Activated effector memory CD4-positive, alpha-beta T cell treated with anti-CD3 and anti-CD28 coated beads, Interleukin-2, amount 50 U/mL, for 16 hours (primary cell): ENCODE measurements at regions not wholly inside any gene's neighbourhood (a gene's known extent, or its start where the extent isn't known, plus 50 kb on each side); places are given as distances from the start of the nearest gene placed in this dataset.

Experiments
- DNase-seq: peaks from one replicate; pipeline ENCODE4 v3.0.0-alpha.2; 2020

GRCh38 chr2:176687944-176688343 lies 418.7 kb downstream of the MTX2 start:
- DNase-seq: no peak

DNA sequence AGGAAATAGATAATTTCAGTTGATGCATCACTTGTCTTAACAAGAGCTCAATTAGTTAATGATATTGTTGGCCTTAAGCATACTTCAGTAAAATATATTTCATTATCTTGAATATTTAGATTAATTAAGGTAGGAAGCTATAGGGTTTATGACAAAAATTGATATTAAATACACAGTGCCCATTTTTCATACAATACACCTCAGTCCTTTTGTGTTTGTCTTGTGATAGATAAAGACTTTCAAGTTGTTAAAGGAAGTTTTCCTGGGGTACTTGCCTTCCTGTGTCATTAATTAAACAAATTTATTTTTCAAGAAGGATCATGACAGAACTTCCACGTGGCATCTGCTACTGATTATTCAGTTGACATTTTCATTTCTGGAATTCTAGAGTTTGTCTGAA lies 420.5 kb downstream of the MTX2 start:
- no peak for DNase-seq

- DNase-seq: no peak
Measured at GRCh38 chr2:176691471-176691870, 422.2 kb downstream of the MTX2 start.

DNA sequence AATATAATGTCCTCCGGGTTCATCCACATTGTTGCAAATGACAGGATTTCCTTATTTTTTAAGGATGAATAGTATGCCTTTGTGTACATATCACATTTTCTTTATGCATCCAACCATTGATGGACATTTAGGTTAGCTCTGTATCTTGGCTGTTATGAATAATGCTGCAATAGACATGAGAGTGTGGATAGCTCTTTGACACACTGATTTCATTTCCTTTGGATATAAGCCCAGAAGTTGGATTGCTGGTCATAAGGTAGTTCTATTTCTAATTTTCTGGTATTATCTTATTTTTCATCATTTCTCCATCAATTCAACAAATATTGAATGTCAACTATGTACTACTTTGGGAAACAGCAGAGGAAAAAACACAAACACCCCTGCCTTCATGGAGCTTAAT lies 423.3 kb downstream of the MTX2 start:
- no peak for DNase-seq

- no peak for DNase-seq
Measured at GRCh38 chr2:176699098-176699497, 429.9 kb downstream of the MTX2 start.

GRCh38 chr2:176699644-176700043 lies 430.4 kb downstream of the MTX2 start:
- DNase-seq: no peak

- no peak for DNase-seq
Measured at GRCh38 chr2:176702131-176702530, 432.9 kb downstream of the MTX2 start.

- no peak for DNase-seq
Measured at GRCh38 chr2:176704282-176704858, 435.1 kb downstream of the MTX2 start.

DNA sequence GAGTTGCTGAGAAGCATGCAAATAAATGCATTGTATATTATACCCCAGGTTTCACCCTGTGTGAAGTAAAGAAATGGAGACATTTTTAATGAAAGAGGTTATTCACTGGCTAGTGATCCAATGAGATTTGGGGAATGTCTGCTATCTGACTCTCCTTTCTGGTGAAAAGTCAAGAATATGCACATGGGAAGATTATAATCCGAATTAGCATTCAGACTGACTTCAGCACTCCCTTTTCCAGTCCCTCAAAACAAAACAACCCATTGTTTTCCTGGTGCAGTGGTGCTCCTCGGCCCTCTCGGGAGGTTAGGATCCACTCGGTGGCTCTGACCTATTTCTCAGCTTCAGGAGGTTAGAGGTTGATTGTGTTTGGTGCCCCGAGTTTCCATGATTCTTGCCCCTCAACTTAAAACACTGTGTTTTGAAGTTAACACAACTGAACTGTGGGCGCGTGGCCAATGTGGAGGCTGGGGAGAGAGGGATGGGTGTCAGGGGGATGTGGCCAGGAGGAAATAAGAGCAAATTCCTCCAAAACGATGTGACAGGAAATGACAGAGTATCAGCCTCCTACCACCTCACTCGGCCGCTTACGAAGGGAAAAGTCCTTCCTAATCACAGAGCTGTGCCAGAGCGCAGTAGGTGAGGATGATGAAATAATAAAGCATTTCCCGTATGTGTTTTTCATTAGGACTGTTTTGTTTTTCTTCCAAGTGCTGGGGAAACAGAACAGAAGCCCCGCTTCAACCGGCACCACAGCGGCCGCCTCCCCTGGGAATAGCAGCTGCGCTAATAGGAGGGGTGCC lies 440.1 kb downstream of the MTX2 start:
- no peak for DNase-seq

- DNase-seq: no peak
Measured at GRCh38 chr2:176709991-176710390, 440.7 kb downstream of the MTX2 start.

GRCh38 chr2:176710657-176711186 lies 441.5 kb downstream of the MTX2 start:
- no peak for DNase-seq

- no peak for DNase-seq
Measured at GRCh38 chr2:176725873-176726645, 456.8 kb downstream of the MTX2 start.

GRCh38 chr2:176727696-176728095 lies 458.5 kb downstream of the MTX2 start:
- DNase-seq: no peak

DNA sequence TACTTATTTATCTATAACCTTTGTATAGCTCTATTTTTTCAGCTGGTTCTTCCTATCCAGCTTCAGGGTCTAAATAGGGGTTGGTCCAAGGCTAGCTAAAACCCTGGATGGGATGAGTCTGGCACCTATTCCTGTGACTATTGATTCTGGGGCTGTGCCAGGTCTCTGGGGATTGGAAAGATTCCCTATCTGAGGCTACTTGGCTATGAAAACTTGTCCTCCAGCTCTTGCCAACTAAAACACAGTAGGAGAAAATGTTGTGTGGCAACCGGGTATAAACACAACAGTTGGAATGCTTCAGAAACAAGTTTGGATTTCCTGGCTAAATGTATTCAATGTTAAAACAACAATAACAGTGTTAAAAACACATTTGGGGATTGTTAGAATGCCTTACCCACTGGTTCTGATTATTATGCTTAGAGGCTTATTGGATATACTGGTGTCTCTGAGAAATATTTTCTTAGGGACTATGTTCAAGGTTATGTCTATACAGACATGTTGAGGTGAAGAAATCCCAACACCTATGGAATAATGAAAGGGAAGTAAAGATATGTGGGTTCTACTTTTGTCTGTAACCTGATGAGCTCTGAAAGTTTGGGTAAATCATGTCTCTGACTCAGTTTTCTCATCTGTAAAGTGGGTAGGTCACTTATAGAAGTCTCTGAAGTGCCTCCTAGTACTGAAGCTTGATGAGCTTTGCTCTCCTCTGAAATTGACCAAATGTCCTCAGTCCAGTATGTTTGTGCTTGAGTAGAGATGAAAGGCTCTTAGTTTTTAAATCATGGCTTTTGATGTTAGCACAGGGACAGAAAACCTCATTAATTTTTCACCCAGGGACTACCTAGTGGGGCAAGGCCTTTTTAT lies 460.7 kb downstream of the MTX2 start:
- no peak for DNase-seq

- DNase-seq: no peak
Measured at GRCh38 chr2:176732780-176733179, 463.5 kb downstream of the MTX2 start.

DNA sequence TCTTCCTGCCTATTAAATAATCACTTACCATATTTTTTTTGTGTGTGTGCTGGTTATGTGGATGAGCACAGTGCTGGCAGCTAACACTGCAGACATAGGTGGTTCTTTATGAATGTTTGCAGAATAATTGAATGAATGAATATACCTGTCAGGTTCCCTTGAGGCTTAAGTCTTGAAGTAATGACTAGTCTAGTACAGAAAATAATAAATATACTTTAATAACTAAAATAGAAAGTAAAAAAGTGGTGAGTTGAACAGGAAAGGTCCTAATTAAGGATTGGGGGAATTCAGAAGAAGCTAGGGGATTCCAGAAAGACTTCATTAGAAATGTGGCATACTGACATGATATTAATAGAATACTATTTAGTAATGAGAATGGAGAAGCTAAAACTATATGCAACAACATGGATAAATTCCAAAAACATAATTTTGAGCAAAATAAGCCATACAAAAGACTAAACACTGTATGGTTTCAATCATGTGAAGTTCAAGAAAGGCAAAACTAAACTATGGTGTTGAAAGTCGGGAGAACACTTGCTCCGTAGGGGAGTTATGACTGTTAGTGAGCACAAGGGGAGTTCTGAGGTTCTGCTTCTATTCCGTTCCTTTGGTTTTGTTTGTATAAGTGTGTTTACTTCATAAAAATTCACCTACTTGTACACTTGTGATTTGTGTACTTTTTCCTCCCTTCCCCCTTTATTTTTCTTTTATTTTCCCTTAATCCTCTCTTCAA lies 464.6 kb downstream of the MTX2 start:
- DNase-seq: no peak

GRCh38 chr2:176734868-176735267 lies 465.6 kb downstream of the MTX2 start:
- no peak for DNase-seq

GRCh38 chr2:176742271-176742670 lies 470.3 kb upstream of the HNRNPA3 start:
- no peak for DNase-seq

- no peak for DNase-seq
Measured at GRCh38 chr2:176743671-176744070, 468.9 kb upstream of the HNRNPA3 start.

DNA sequence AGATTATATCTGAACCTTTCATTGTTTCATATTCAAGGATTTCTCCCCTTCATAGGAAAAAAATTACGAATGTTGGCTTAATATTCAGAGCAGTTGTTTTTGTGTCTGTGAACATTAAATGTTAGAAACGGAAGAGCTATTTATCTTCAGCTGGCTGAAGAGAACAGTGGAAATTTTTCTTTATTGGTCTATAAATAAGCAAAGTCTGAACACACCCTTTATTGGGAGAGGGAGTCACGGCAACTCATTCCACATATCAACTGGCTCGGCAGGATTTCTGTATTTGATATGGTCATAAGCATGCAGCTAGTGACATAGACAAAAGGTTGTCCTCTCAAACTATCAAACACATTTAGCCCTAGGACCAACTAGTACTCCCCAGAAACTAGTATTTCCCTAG lies 468.4 kb upstream of the HNRNPA3 start:
- no peak for DNase-seq

GRCh38 chr2:176745543-176746200 lies 466.9 kb upstream of the HNRNPA3 start:
- no peak for DNase-seq
